Smooth muscle cell (in vitro differentiated cells): ENCODE measurements at regions not wholly inside any gene's neighbourhood (a gene's known extent, or its start where the extent isn't known, plus 50 kb on each side); places are given as distances from the start of the nearest gene placed in this dataset.

Experiments
- DNase-seq: peaks from one replicate; lab custom pipeline; 2025; ENCODE audit not compliant: unreplicated experiment; lab: John Stamatoyannopoulos, UW
- H2AFZ ChIP-seq: fragments of 200-600 bp; sonication (generic); 2 replicates; pipeline ENCODE4 v1.6.0; 2016; ENCODE audit warnings: antibody characterized with exemption, low read depth, mild to moderate bottlenecking
- H3F3A ChIP-seq: fragments of 200-600 bp; sonication (generic); 2 replicates; pipeline ENCODE4 v1.6.0; 2017; ENCODE audit warnings: antibody characterized with exemption, low read depth
- H3K27ac ChIP-seq: fragments of 200-600 bp; sonication (generic); 2 replicates; pipeline ENCODE4 v1.5.1; 2016; ENCODE audit warnings: low read depth, mild to moderate bottlenecking
- H3K27me3 ChIP-seq: fragments of 200-600 bp; sonication (generic); 2 replicates; pipeline ENCODE4 v1.6.1; 2016; ENCODE audit warnings: low read depth, mild to moderate bottlenecking
- H3K36me3 ChIP-seq: fragments of 200-600 bp; sonication (generic); 2 replicates; pipeline ENCODE4 v1.5.1; 2016; ENCODE audit warnings: low read depth
- H3K4me1 ChIP-seq: fragments of 200-600 bp; sonication (generic); 2 replicates; pipeline ENCODE4 v1.5.1; 2016; ENCODE audit warnings: low read depth
- H3K4me2 ChIP-seq: fragments of 200-600 bp; sonication (generic); 2 replicates; pipeline ENCODE4 v1.6.0; 2016; ENCODE audit warnings: mild to moderate bottlenecking
- H3K4me3 ChIP-seq: fragments of 200-600 bp; sonication (generic); 2 replicates; pipeline ENCODE4 v1.5.1; 2016; ENCODE audit warnings: mild to moderate bottlenecking
- H3K79me2 ChIP-seq: fragments of 200-600 bp; sonication (generic); 2 replicates; pipeline ENCODE4 v1.6.0; 2016; ENCODE audit warnings: low read depth, mild to moderate bottlenecking
- H3K9ac ChIP-seq: fragments of 200-600 bp; sonication (generic); 2 replicates; pipeline ENCODE4 v1.6.0; 2016; ENCODE audit warnings: low read depth
- H3K9me3 ChIP-seq: fragments of 200-600 bp; sonication (generic); replicated peaks from 2 replicates; pipeline ENCODE4 v1.5.1; 2016; ENCODE audit warnings: low read depth
- H4K20me1 ChIP-seq: fragments of 200-600 bp; sonication (generic); 2 replicates; pipeline ENCODE4 v1.6.0; 2016; ENCODE audit warnings: low read depth
- CTCF ChIP-seq: fragments of 200-600 bp; sonication (generic); IDR thresholded peaks from 2 replicates; pipeline ENCODE4 v1.5.1; 2017; ENCODE audit warnings: borderline replicate concordance, mild to moderate bottlenecking, antibody characterized with exemption; ENCODE audit not compliant: insufficient read depth, poor library complexity, severe bottlenecking
- WGBS: methylation state at CpG from one replicate; pipeline ENCODE4 v1.1.7; 2016; ENCODE audit warnings: low lambda C conversion rate; 5-methylcytosine and 5-hydroxymethylcytosine counted together

- Histone ChIP-seq H3K4me1 (peaks cover 22% of the 10 kb centered on the region), H3K27me3 (no peaks in the 10 kb centered on the region), H3K4me3 (no peak overlapping the region), H3K9ac (no peak overlapping the region), H3K79me2 (no peaks in the 10 kb centered on the region), H3K4me2 (no peak overlapping the region), H3F3A (peaks cover 8% of the 10 kb centered on the region), H3K36me3 (no peaks in the 10 kb centered on the region), H3K9me3 (no peaks in the 10 kb centered on the region), H3K27ac (no peak overlapping the region), H2AFZ (no peak overlapping the region), H4K20me1 (no peaks in the 10 kb centered on the region)
- TF ChIP-seq CTCF = no peak
- WGBS = 92% methylated on average over 4 of the region's 4 CpGs
- DNase-seq = no peak
These were observed 180.4 kb upstream of the ATP2B1 start for GRCh38 chr12:89889062-89889461.

- H3K4me2 ChIP-seq = peak overlapping the region; percentile 12
- H3K27me3 ChIP-seq = no peaks in the 10 kb centered on the region
- peaks cover 55% of the 10 kb centered on the region for H3K4me1 ChIP-seq
- DNase-seq = no peak
- H3K79me2 ChIP-seq = no peaks in the 10 kb centered on the region
- no peaks in the 10 kb centered on the region for H3K9me3 ChIP-seq
- no peak overlapping the region for H3K9ac ChIP-seq
- TF ChIP-seq CTCF = no peak
- H3K4me3 ChIP-seq = no peak overlapping the region
- H2AFZ ChIP-seq = peak overlapping the region; percentile 34
- H3K36me3 ChIP-seq = no peaks in the 10 kb centered on the region
- peaks cover 18% of the 10 kb centered on the region for H3F3A ChIP-seq
- H3K27ac ChIP-seq = no peak overlapping the region
- H4K20me1 ChIP-seq = no peaks in the 10 kb centered on the region
These were observed 176.3 kb upstream of the ATP2B1 start for GRCh38 chr12:89884952-89885351.

DNA sequence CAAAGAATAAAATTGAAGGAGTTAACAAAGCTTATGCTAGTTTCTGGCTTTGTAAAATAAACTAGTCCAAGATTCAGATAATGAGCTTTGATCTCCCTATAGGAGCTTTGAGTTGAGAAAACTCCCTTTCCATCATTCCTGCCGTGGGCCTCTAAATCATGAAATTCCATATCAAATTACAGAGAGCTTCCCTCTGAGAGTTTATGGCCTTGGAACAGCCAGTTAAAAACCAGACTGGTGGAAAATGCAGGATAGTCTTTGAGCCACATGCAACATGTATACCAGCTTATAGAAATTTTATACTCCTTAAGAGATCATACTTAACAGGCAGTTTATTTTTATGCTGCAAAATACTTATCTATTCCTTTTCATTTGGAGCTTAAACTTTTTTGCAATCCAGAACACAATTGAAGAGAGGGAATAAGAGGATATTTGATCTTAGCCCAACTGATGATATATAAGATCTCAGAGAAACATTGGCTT is 175.8 kb upstream of the ATP2B1 start:
- Histone ChIP-seq H3K36me3 (no peaks in the 10 kb centered on the region), H3K79me2 (no peaks in the 10 kb centered on the region), H3K4me3 (no peak overlapping the region), H4K20me1 (no peaks in the 10 kb centered on the region), H3K4me2 (peak overlapping the region; percentile 54), H3K4me1 (peaks cover 59% of the 10 kb centered on the region), H3K9ac (no peak overlapping the region), H2AFZ (no peak overlapping the region), H3K9me3 (no peaks in the 10 kb centered on the region), H3K27ac (peak overlapping the region; percentile 25), H3F3A (peaks cover 18% of the 10 kb centered on the region), H3K27me3 (no peaks in the 10 kb centered on the region)
- TF ChIP-seq CTCF = no peak
- no peak for DNase-seq
- 9% methylated on average over 1 of the region's 1 CpG for WGBS

DNA sequence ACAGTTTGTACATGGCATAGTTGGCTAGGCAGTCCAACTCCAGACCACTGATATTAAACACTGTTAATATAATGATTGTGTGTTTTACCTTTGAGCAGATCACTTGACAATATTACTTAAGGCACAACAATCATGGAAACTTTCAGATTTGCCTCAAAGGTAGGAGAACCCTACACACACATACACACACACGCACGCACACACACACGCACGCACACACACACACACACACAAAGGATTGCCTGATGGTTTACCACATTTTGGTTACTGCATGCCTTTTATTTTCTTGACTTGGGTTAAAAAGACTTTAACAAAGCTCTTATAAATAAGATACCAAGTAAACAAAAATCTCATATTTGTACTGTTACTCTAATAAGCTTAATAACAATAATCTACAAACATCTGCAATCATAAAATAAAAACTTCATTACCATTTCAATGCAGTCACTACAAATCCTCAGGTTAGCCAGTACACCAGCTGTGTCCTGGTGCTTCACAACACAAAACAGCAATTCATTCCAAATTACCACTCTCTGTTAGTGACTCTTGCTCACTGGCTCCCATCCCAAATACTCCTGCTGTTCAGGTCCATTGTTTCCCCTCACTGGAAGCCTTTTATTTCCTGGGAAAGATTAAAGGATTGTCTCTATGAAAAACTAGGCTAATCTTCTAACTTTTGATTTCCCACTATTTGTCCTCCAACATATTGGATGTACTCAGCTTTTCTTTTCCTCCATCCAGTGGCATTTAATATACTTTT is 175.2 kb upstream of the ATP2B1 start:
- no peak overlapping the region for H3K4me3 ChIP-seq
- no peak overlapping the region for H2AFZ ChIP-seq

More for the DNA sequence above, 175.2 kb upstream of the ATP2B1 start:
- no peaks in the 10 kb centered on the region for H3K27me3 ChIP-seq
- no peak for TF ChIP-seq CTCF
- no peaks in the 10 kb centered on the region for H3K9me3 ChIP-seq
- H3K9ac ChIP-seq = no peak overlapping the region
- peak overlapping the region; percentile 25 for H3K27ac ChIP-seq
- peaks cover 18% of the 10 kb centered on the region for H3F3A ChIP-seq
- peak overlapping the region; percentile 54 for H3K4me2 ChIP-seq
- peaks cover 64% of the 10 kb centered on the region for H3K4me1 ChIP-seq
- no peaks in the 10 kb centered on the region for H3K36me3 ChIP-seq
- no peak for DNase-seq
- H4K20me1 ChIP-seq = no peaks in the 10 kb centered on the region
- 74% methylated on average over 4 of the region's 4 CpGs for WGBS
- H3K79me2 ChIP-seq = no peaks in the 10 kb centered on the region
